WTC11 (cell line): ENCODE measurements at regions not wholly inside any gene's neighbourhood (a gene's known extent, or its start where the extent isn't known, plus 50 kb on each side); places are given as distances from the start of the nearest gene placed in this dataset.

Source experiments
- CBFB ChIP-seq: sonication (generic); formaldehyde crosslinking; IDR thresholded peaks from 2 replicates; pipeline ENCODE4 v1.8.1; 2022; ENCODE audit warnings: mild to moderate bottlenecking, low read depth, missing genetic modification reagents
- MAX ChIP-seq: sonication (generic); formaldehyde crosslinking; IDR thresholded peaks from 2 replicates; pipeline ENCODE4 v1.8.0; 2022; ENCODE audit warnings: mild to moderate bottlenecking, missing genetic modification reagents
- NFYB ChIP-seq: sonication (generic); formaldehyde crosslinking; conservative IDR thresholded peaks from 2 replicates; pipeline ENCODE4 v1.8.0; 2022; ENCODE audit warnings: low read depth, missing genetic modification reagents
- NR3C1 ChIP-seq: sonication (generic); formaldehyde crosslinking; conservative IDR thresholded peaks from 2 replicates; pipeline ENCODE4 v1.8.1; 2023; ENCODE audit warnings: low read depth, mild to moderate bottlenecking, missing genetic modification reagents
- SMAD4 ChIP-seq: sonication (generic); formaldehyde crosslinking; IDR thresholded peaks from 2 replicates; pipeline ENCODE4 v1.8.0; 2022; ENCODE audit warnings: mild to moderate bottlenecking, missing genetic modification reagents
- SP1 ChIP-seq: sonication (generic); formaldehyde crosslinking; conservative IDR thresholded peaks from 2 replicates; pipeline ENCODE4 v1.8.1; 2022; ENCODE audit warnings: missing genetic modification reagents
- ZBTB21 ChIP-seq: sonication (generic); formaldehyde crosslinking; IDR thresholded peaks from 2 replicates; pipeline ENCODE4 v1.8.1; 2023; ENCODE audit warnings: mild to moderate bottlenecking, missing genetic modification reagents, borderline replicate concordance
- ZNF281 ChIP-seq: sonication (generic); formaldehyde crosslinking; IDR thresholded peaks from 2 replicates; pipeline ENCODE4 v1.8.0; 2023; ENCODE audit warnings: mild to moderate bottlenecking, missing genetic modification reagents
- TF ChIP-seq, protein P1 (sequence below): fragments of 200-600 bp; IDR thresholded peaks from 2 replicates; pipeline ENCODE4 v1.8.0; 2022; ENCODE audit warnings: antibody characterized with exemption

DNA sequence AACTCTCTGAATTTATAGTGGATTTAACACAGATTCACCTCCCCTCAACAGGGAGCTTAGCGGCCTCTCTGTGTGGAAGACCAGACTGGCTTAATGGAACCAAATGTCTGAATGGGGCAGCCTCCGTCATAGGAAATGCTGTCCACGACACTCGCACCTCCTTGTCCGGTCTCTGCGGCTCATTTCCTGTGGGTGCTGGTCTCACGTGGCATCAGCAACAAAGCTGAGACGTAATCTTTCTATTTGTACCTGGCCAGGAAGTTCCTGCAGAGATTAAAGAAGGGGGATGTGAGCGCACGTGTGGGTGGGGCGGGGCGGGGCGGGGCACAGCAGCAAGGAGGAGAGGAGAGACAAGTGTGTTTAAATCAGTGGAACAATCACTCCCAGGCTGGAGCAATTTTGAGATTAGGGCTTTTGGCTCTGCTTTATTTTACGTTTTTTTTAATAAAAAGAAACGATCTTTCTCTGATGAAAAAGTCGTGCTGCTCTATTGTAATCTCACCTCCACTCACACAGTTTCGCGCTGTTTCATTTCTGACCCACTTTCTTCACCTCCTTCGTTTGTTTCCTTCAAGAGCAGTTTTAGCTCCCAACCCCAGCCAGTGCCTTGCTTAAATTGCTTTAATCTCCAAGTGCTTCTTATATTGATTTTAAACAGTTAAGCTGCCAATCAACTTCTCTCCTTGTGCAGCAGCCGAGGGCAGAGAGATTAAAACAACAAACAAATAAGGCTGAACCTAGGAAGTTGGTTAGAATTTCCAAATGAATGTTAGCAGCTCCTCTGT, 132.2 kb upstream of the ASTN2 start:
- TF ChIP-seq ZBTB21 (CRISPR knock-in tag) (no peak), MAX (CRISPR knock-in tag) (no peak), NR3C1 (no peak), NFYB (no peak), SMAD4 (CRISPR knock-in tag) (no peak), ZNF281 (no peak), SP1 (CRISPR knock-in tag) (no peak), CBFB (CRISPR knock-in tag) (no peak)
- TF ChIP-seq, protein P1, sequence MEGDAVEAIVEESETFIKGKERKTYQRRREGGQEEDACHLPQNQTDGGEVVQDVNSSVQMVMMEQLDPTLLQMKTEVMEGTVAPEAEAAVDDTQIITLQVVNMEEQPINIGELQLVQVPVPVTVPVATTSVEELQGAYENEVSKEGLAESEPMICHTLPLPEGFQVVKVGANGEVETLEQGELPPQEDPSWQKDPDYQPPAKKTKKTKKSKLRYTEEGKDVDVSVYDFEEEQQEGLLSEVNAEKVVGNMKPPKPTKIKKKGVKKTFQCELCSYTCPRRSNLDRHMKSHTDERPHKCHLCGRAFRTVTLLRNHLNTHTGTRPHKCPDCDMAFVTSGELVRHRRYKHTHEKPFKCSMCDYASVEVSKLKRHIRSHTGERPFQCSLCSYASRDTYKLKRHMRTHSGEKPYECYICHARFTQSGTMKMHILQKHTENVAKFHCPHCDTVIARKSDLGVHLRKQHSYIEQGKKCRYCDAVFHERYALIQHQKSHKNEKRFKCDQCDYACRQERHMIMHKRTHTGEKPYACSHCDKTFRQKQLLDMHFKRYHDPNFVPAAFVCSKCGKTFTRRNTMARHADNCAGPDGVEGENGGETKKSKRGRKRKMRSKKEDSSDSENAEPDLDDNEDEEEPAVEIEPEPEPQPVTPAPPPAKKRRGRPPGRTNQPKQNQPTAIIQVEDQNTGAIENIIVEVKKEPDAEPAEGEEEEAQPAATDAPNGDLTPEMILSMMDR, result no peak
